T follicular helper cell (primary cell): ENCODE measurements at regions not wholly inside any gene's neighbourhood (a gene's known extent, or its start where the extent isn't known, plus 50 kb on each side); places are given as distances from the start of the nearest gene placed in this dataset.

Experiments used
- DNase-seq: peaks from one replicate; pipeline ENCODE4 v3.0.0-alpha.2; 2020; ENCODE audit warnings: low read depth

DNA sequence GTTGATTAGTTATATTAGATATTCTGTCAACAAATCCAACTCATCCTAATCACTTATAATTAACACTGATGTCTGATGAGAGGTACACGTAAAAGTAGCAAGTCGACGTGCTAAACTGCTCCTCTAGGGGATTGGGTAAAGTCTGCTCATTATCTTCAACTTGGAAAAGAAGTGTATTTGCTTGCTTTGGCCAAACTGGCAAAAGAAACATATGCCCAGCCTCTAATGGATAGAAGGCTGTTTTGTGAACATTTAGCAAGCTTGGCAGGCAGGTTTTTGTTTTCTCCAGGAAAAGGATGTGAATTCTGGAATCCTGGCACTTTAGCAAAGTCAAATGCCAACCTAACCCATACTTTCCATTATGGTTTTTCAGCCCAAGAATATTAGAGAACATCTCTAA is 264.8 kb downstream of the TBL1XR1 start:
- no peak for DNase-seq

- DNase-seq = no peak
Observed at GRCh38 chr3:176931991-176932390, 265.3 kb downstream of the TBL1XR1 start.

GRCh38 chr3:176930942-176931341 is 266.3 kb downstream of the TBL1XR1 start:
- DNase-seq = no peak

GRCh38 chr3:176928582-176928931 is 268.7 kb downstream of the TBL1XR1 start:
- no peak for DNase-seq

GRCh38 chr3:176927706-176928581 is 269.3 kb downstream of the TBL1XR1 start:
- DNase-seq = no peak

- DNase-seq = no peak
Observed at GRCh38 chr3:176927280-176927679, 270.0 kb downstream of the TBL1XR1 start.

- DNase-seq = no peak
Observed at GRCh38 chr3:176926688-176927087, 270.6 kb downstream of the TBL1XR1 start.

DNA sequence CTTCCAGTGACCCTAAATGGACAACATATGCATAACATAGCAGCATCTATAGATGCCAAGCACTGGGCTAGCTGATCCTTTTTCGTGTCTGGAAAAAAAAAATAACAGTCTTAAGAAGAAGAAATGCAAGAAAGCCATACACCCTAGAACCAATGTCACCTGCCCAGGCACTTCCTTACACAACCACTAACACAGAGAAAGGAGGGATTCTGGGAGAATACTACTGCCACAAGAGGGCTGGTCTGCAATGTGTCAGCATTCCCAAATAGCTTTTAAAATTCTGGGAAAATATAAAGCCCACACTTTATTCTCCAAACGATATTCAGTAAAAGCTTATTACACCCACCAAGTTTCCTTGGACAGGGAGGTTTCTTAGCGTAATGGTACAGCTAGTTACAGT is 271.2 kb downstream of the TBL1XR1 start:
- DNase-seq = no peak

- no peak for DNase-seq
Observed at GRCh38 chr3:176920766-176921160, 276.5 kb downstream of the TBL1XR1 start.

DNA sequence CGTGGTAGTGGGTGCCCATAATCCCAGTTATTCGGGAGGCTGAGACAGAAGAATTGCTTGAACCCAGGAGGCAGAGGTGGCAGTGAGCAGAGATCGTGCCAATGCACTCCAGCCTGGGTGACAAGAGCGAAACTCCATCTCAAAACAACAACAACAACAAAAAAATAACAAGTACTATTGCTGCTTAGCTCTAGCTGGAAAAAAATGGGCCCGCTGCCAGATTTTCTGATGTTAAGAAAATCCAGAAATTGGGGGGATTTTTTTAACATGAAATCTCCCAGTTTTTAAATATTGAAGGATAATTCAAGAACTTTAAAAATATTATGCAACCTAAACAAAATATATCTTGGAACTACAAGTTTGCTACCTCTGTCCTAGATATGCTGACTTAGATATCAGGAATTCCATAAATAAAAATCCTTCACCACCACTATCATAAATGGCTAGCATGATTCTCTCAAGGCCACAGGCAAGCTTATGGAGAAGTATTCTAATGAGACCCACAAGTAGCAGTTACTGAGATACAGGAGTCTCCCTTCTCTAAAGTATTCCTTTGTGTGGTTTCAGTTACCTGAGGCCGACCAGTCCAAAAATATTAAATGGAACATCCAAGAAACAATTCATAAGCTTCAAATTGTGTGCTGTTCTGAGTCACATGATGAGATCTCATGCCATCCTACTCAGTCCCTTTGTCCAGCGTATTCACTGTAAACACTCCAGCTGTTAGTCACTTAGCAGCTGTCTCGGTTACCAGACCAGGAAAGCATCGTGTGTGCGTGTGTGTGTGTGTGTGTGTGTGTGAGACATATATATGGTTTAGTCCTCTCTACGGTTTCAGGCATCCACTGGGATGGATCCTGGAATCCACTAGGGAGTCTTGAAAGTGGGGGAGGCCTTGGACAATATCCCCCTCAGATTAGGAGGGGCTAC is 277.2 kb downstream of the TBL1XR1 start:
- no peak for DNase-seq

GRCh38 chr3:176916777-176917176 is 280.5 kb downstream of the TBL1XR1 start:
- no peak for DNase-seq

DNA sequence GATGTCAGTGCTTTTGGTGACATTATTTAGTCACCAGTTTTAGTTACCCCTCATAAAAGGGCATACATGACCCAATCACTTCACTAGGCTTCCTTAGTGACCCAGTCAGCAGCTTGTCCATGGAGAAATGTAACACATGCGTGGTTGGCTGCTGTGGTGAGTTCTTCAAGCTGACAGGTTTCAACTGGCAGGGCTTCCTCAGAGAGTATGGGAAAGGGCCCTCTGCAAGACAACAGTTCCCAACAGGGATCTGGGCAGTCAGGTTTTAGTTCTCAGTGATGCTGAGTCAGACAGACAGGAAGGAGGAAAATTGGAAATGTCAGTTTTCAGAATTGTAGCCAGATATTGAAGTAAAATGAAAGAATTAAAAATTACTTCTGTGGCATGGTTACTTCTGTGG is 282.5 kb downstream of the TBL1XR1 start:
- no peak for DNase-seq

DNA sequence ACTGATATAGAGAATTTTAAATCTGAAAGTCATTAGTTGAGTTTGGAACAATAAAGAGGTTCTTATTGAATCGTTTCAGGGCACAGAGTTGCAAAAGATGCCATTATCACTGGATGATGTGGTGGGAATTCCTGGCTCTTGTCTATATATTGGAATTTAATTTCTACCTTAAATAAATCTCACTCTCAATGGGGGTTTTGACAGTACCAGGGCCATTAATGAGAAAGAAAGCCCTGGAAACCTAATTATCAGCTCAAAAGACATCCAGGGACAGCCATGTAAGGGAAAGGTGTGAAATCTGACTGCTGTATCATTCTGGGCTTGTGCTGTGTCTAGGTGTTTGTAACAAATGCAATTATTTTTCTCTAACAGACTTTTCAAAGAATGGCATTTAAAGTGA is 285.7 kb downstream of the TBL1XR1 start:
- no peak for DNase-seq

DNA sequence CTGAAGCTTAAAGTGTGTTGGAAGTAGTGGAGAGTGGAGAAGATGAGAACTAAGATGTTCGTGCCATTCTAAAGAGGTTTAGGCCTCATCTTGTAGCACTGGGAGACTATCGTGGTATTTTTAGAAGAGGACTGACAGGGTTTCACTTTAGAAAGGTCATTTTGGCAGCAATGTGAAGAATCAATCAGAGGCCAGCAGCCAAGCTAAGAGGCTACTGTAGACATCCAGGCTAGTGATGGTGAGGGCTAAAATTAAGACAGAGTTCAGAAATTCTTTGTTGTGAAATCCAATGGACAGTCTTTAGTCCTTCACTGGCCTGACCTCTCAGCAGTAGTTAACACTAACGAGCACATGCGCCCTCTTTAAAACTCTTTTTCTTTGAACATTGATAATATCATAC is 288.2 kb downstream of the TBL1XR1 start:
- no peak for DNase-seq

DNA sequence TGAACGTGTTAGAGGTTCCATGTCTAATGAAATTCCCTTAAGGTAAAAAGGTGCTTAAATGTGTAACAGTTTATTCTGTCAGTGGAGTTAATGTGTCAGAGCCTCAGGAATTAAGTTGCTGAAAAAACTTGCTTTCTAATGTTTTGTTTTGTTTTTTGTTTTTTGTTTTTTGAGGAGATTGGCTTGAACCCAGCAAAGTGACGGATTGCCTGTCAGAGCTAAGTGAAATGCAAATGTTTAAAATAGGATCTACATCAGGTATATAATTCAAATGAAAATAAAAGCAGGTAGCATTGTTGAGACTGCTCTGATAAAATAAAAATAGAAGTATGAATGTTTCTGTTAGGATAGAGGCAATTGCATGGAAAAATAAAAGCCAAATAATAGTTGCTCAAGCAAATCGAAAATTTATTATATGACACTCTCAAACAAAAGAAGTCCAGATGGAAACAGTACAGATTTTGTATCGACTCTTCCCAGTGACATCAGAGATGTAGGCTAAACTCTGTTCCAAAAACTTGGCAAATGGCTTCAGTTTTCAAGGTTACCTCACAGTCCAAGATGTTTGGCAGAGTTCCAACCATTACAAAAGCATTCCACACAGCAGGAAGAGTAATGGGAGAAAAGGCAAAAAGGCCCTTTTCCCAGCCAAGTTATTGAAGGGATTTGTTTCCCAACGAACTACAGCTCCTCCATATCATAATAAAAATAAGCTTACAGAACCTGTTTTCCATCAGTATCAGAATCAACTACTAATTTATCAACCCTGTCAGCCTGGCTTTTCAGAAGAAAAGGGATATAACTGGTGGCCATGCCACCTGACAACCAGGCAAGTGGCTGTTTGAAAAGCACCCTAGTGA is 291.0 kb downstream of the TBL1XR1 start:
- no peak for DNase-seq

DNA sequence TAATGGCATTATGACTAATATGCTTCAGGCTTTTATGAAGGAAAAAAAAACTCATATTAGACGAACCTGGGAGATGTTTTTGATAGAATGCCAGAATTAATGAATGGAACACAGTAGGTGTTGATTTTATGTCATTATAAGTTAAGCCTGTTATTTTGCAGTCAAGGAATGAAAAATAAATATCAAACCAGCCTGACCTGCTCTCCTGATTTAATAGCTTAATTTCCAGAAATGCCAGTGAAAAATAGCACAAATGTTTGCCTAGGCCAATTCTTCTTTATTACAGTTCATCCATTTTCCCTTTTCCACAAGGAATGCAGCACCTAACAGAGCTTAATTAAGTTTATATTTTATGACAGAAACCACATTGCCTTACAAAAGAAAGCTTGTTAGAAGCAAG is 292.0 kb downstream of the TBL1XR1 start:
- no peak for DNase-seq

- no peak for DNase-seq
Observed at GRCh38 chr3:176904506-176904905, 292.8 kb downstream of the TBL1XR1 start.

GRCh38 chr3:176896640-176897039 is 300.6 kb downstream of the TBL1XR1 start:
- no peak for DNase-seq

DNA sequence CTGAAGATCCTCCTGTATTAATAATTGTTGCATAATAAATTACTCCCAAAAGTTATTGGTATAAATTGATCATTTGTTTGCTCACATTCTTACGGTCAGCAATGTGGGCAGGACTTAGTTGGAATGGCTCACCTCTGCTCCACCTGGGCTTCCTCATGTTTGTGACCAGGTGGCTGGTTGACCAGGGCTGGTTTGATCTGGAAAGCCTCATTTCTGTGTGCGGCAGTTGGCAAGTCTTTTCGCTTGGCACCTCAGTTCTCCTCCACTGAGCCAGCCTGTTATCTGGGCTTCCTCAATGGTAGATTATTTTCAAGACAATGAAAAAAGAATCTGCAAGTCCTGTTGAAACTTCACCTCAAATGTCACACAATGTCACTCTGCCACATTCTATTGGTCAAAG is 301.1 kb downstream of the TBL1XR1 start:
- DNase-seq = no peak

GRCh38 chr3:176879710-176880109 is 317.6 kb downstream of the TBL1XR1 start:
- DNase-seq = no peak

DNA sequence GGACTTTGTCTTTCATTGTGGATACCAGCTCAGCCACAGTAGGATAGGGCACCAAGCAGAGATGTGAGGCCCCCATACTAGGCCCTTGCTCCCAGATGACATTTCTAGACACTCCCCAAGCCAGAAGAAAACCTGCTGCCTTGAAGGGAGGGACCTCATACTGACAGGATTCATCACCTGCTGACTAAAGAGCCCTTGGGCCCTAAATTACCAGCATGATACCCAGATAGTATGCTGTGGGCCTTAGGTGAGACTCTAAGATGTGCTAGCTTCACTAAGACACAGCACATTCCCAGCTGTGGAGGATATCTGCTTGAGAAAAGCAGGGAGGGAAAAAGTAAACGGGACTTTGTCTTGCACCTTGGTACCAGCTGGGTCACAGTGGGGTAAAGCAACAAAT is 324.0 kb downstream of the TBL1XR1 start:
- DNase-seq = no peak

DNA sequence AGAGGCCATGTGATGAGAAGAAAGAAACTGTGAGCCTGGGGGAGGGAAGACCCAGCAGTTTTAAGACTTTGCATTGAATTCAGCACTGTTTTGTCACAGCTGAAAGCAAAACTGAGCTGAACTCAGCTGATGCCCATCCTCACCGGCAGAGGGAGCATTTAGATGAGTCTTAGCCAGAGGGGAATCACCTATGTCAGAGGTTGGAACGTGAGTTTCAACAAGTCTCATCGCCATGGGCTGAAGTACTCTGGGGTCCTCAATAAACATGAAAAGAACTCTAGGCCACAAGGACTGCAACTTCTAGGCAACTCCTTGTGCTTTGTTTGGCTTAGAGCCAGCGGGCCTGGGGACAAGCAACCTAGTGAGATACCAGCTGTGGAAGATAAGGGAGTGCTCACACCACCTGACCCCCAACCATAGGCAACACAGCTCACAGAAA is 324.5 kb downstream of the TBL1XR1 start:
- DNase-seq = peak; percentile 23
